SJSA1 (cell line): ENCODE measurements at regions not wholly inside any gene's neighbourhood (a gene's known extent, or its start where the extent isn't known, plus 50 kb on each side); places are given as distances from the start of the nearest gene placed in this dataset.

ENCODE experiments used
- DNase-seq, 2 experiments: peaks; one replicate each; pipeline ENCODE4 v3.0.0-alpha.2; 2015 to 2020; ENCODE audit warnings: low spot score in 2 of 2, low read depth in 1 of 2
- H3K27ac ChIP-seq: fragments of 250-450 bp; sonication (Bioruptor Pico); 2 replicates; pipeline ENCODE4 v1.5.1; 2020; ENCODE audit warnings: mild to moderate bottlenecking, moderate library complexity
- H3K27me3 ChIP-seq: fragments of 250-450 bp; sonication (Bioruptor Pico); replicated peaks from 2 replicates; pipeline ENCODE4 v1.5.1; 2020; ENCODE audit warnings: mild to moderate bottlenecking, moderate library complexity
- H3K36me3 ChIP-seq: fragments of 250-450 bp; sonication (Bioruptor Pico); 2 replicates; pipeline ENCODE4 v1.5.1; 2020; ENCODE audit warnings: mild to moderate bottlenecking
- H3K4me1 ChIP-seq: fragments of 250-450 bp; sonication (Bioruptor Pico); replicated peaks from 2 replicates; pipeline ENCODE4 v1.6.1; 2021; ENCODE audit warnings: mild to moderate bottlenecking
- H3K4me3 ChIP-seq: fragments of 250-450 bp; sonication (Bioruptor Pico); 2 replicates; pipeline ENCODE4 v1.5.1; 2020; ENCODE audit warnings: mild to moderate bottlenecking
- H3K9me3 ChIP-seq: fragments of 250-450 bp; sonication (Bioruptor Pico); replicated peaks from 2 replicates; pipeline ENCODE4 v1.5.1; 2020; ENCODE audit warnings: mild to moderate bottlenecking

DNA sequence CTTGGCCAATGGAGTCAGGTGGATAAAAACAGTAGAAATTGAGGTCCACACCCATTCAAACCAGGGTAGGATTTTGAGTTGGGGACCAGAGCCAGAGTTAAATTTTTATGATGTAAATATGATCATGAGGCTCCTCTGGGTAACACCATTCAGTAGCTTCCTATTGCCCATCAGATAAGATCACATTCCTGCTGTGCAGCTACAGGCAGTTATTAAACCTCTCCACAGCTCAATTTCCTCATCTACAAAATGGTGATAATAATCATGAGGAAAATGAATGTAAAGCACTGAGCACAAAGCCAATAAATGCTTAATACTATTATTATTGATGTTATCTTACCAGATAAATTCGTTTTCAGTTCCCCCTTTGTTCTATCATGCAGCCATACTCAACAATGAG lies 432.0 kb downstream of the CAAP1 start:
- Histone ChIP-seq H3K9me3 (no peaks in the 10 kb centered on the region), H3K4me1 (no peaks in the 10 kb centered on the region), H3K27me3 (no peaks in the 10 kb centered on the region), H3K36me3 (no peaks in the 10 kb centered on the region), H3K4me3 (no peak overlapping the region), H3K27ac (no peak overlapping the region)
- no peak for DNase-seq

GRCh38 chr9:26459959-26460358 lies 432.6 kb downstream of the CAAP1 start:
- H3K4me3 ChIP-seq, result no peak overlapping the region
- H3K27ac ChIP-seq, result no peak overlapping the region
- no peaks in the 10 kb centered on the region for H3K9me3 ChIP-seq
- no peak for DNase-seq
- no peaks in the 10 kb centered on the region for H3K4me1 ChIP-seq
- no peaks in the 10 kb centered on the region for H3K36me3 ChIP-seq
- H3K27me3 ChIP-seq, result no peaks in the 10 kb centered on the region

- Histone ChIP-seq H3K36me3 (no peaks in the 10 kb centered on the region), H3K27ac (no peak overlapping the region)
Observed at GRCh38 chr9:26458054-26458453, 434.5 kb downstream of the CAAP1 start.

GRCh38 chr9:26457151-26457550 lies 435.5 kb downstream of the CAAP1 start:
- H3K36me3 ChIP-seq, result no peaks in the 10 kb centered on the region
- H3K4me1 ChIP-seq, result no peaks in the 10 kb centered on the region
- H3K27me3 ChIP-seq, result no peaks in the 10 kb centered on the region
- no peak overlapping the region for H3K27ac ChIP-seq
- no peak overlapping the region for H3K4me3 ChIP-seq
- DNase-seq, result no peak
- H3K9me3 ChIP-seq, result no peaks in the 10 kb centered on the region

More at GRCh38 chr9:26458054-26458453, 434.5 kb downstream of the CAAP1 start:
- H3K4me3 ChIP-seq, result no peak overlapping the region
- no peaks in the 10 kb centered on the region for H3K27me3 ChIP-seq
- no peaks in the 10 kb centered on the region for H3K9me3 ChIP-seq
- no peaks in the 10 kb centered on the region for H3K4me1 ChIP-seq
- DNase-seq, result no peak

DNA sequence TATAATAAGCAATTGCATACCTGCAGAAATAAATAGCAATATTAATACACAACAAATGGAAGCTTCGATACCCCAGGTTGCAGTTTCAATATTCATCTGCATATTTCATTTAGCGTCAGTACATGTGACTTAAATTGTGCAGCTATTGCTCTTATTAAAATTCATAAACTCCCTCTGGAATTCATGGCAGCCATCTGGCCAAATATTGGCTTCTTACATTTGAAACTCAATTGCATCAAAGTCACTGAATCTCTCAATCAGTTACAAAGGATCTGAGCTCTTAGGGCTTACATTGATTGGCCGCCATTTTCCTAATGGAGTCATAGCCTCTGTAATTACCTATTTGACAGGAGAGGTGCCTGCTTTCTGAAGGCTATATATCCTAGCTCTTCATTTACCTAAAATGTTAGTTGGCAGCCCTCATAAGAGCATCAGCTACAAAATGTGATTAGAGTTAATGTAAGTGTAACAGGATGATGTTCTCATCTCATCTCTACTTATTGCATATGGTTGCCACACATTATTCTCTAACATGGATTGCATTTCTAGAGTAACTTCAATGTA lies 453.5 kb downstream of the CAAP1 start:
- Histone ChIP-seq H3K9me3 (no peaks in the 10 kb centered on the region), H3K27me3 (no peaks in the 10 kb centered on the region), H3K36me3 (no peaks in the 10 kb centered on the region), H3K4me3 (no peak overlapping the region), H3K27ac (no peak overlapping the region), H3K4me1 (no peaks in the 10 kb centered on the region)
- DNase-seq, result no peak

DNA sequence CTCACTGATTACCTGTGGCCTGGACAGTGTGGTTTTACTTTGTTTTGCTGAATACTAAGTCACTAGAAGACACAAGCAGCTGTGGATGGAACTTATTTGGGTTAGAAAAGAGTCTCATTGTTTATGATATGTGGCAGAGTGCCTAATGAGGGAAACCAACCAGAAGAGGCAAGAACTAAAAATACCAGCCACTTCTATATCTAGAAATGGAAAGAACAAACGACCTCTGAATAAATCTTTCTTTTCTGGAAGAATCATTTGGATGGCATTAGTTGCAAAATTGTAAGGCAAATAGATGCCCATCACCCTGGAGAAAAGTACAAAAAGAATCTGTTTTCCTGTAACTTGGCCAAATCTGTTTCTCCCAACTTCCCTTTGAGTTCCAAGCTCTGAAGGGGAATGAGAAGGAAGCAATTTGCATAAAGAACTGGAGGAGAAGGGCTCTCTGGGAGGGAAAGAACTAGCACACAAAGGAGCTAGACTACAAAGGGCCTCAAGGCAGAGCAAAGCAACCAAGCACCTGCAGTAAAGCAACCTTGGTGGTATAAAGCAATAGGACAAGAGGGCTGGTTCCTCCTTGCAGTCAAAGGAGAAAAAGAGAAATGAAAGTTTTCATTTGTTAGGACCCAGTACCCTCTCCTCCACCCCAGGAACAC lies 455.4 kb downstream of the CAAP1 start:
- H3K36me3 ChIP-seq, result no peaks in the 10 kb centered on the region
- DNase-seq, result no peak
- H3K27ac ChIP-seq, result no peak overlapping the region
- no peak overlapping the region for H3K4me3 ChIP-seq
- H3K9me3 ChIP-seq, result no peaks in the 10 kb centered on the region
- no peaks in the 10 kb centered on the region for H3K27me3 ChIP-seq
- H3K4me1 ChIP-seq, result no peaks in the 10 kb centered on the region

GRCh38 chr9:26426551-26427131 lies 466.0 kb downstream of the CAAP1 start:
- no peaks in the 10 kb centered on the region for H3K27me3 ChIP-seq
- DNase-seq, result no peak
- no peak overlapping the region for H3K4me3 ChIP-seq
- H3K36me3 ChIP-seq, result no peaks in the 10 kb centered on the region
- no peaks in the 10 kb centered on the region for H3K9me3 ChIP-seq
- H3K27ac ChIP-seq, result no peak overlapping the region
- no peaks in the 10 kb centered on the region for H3K4me1 ChIP-seq

DNA sequence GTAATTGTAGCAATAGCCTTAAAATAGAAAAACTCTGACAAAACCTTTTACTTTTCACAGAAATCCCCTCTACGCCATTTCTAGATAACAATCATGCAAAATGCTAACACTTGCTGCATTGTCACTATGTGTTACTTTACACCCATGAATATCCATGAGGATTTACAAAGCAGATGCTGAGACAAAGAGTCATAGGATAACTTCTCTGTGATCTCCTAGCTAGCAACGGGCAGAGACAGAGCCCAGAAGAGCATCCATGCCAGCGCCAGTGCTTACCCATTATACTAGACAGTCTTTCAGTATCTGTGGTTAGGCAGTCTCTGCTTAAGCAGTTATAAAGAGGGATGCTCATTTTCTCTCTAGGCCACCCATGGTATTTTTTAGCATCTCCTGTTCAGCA lies 474.1 kb downstream of the CAAP1 start:
- Histone ChIP-seq H3K27me3 (no peaks in the 10 kb centered on the region), H3K9me3 (no peaks in the 10 kb centered on the region), H3K27ac (no peak overlapping the region), H3K36me3 (no peaks in the 10 kb centered on the region), H3K4me1 (no peaks in the 10 kb centered on the region), H3K4me3 (no peak overlapping the region)
- no peak for DNase-seq

DNA sequence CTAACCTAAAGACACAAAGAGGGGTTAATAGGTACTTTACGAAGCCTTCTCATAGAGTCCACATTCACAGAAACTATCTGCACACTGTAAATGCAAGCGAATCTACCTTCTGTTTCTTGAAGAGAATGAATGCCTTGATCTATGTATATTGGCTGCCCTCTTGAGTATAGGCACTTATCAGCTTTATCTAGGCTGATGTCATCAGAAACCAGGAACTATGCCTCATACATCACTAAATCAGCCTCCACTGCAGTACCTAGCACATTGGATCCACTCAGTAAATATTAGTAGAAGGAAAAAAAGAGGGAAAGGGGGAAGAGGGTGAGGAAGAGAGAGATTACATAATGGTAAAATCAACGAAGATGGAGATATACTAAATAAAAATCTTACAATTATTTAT lies 477.1 kb downstream of the CAAP1 start:
- H3K4me3 ChIP-seq, result no peak overlapping the region
- H3K9me3 ChIP-seq, result no peaks in the 10 kb centered on the region
- no peaks in the 10 kb centered on the region for H3K36me3 ChIP-seq
- H3K27me3 ChIP-seq, result no peaks in the 10 kb centered on the region
- DNase-seq, result no peak
- H3K4me1 ChIP-seq, result no peaks in the 10 kb centered on the region
- no peak overlapping the region for H3K27ac ChIP-seq

DNA sequence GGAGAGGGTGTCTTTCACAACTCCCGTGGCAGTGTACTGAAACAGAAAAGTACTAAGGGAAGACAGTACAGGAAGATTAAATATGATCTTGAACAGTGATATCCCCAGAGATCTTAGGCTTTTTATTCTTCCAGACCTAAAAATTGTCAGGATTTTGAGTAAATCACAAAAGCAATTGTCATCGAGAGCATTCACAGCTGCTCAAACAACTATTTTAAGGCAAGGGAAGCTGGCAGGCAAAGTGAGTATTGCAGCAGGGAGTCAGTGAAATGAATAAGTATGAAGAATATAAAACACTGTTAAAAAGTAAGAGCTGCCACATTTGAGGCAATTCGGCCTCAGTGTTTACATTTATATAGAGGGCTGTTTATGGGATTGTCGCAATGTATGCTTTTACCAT lies 479.0 kb downstream of the CAAP1 start:
- Histone ChIP-seq H3K36me3 (no peaks in the 10 kb centered on the region), H3K4me3 (no peak overlapping the region), H3K9me3 (no peaks in the 10 kb centered on the region), H3K27me3 (no peaks in the 10 kb centered on the region), H3K4me1 (no peaks in the 10 kb centered on the region), H3K27ac (no peak overlapping the region)
- no peak for DNase-seq

DNA sequence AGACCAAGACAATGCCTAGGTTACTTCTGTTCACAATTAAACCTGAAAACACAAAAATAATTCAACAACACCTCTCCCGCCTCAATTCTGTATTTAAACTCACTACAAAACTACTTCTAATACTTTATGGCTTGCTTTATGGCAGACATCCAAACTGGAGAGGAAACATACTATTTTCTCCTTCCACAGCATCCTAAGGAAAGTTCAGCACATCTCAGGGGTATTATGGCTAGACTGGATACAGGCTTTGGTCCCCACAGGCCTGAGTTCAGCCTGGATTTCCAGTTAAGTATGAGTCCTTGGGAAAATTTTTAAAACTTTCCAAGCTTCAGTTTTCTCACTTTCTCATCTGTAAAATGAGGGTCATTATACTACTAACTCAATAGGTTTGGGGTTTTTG lies 480.2 kb downstream of the CAAP1 start:
- no peak overlapping the region for H3K27ac ChIP-seq
- no peaks in the 10 kb centered on the region for H3K27me3 ChIP-seq
- no peaks in the 10 kb centered on the region for H3K36me3 ChIP-seq
- no peaks in the 10 kb centered on the region for H3K4me1 ChIP-seq
- DNase-seq, result no peak
- no peaks in the 10 kb centered on the region for H3K9me3 ChIP-seq
- H3K4me3 ChIP-seq, result no peak overlapping the region

DNA sequence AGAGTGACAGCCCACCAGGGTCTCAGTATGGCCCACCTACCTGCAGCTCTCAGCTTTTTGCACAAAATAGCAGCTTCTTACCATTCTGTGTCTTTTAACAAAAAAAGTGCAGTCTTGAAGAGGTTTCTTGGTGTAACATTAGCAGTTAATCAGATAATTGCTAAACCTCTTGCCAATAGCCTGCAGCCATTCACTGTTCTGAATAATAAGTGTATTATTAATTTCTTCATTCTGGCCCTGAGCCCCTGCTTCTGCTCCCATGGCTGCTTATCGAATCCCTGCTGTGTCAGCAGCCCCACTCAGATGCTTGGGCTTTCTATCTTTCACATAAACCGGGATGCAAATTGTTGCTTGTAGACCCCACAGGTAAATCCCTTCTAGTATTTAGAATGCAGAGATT lies 485.9 kb downstream of the CAAP1 start:
- DNase-seq, result no peak
- Histone ChIP-seq H3K27me3 (no peaks in the 10 kb centered on the region), H3K36me3 (no peaks in the 10 kb centered on the region), H3K27ac (no peak overlapping the region), H3K4me3 (no peak overlapping the region), H3K9me3 (no peaks in the 10 kb centered on the region), H3K4me1 (no peaks in the 10 kb centered on the region)

DNA sequence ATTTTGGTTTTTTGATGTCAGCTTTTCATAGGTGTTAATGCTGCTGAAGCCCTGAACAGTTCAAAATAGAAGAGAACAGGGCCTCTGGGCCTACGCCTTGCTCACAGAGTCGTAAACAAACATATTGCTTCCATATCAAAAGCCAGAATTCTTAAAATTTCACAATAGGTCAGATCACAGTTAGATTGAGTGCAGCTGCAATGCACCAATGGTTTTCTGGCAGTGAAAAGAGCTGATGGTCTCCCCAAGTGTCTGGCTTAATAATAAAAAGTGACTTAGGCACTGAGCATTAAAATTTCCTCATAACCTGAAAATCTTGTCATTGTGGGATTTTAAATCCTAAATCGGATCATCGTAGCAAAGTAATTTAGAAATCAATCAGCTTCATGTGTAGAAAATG lies 493.0 kb downstream of the CAAP1 start:
- no peaks in the 10 kb centered on the region for H3K4me1 ChIP-seq
- no peaks in the 10 kb centered on the region for H3K27me3 ChIP-seq
- H3K36me3 ChIP-seq, result no peaks in the 10 kb centered on the region
- H3K9me3 ChIP-seq, result no peaks in the 10 kb centered on the region
- DNase-seq, result no peak
- H3K4me3 ChIP-seq, result no peak overlapping the region
- H3K27ac ChIP-seq, result no peak overlapping the region

GRCh38 chr9:26394025-26394424 lies 498.6 kb downstream of the CAAP1 start:
- H3K9me3 ChIP-seq, result no peaks in the 10 kb centered on the region
- H3K27ac ChIP-seq, result no peak overlapping the region
- no peak for DNase-seq
- no peaks in the 10 kb centered on the region for H3K27me3 ChIP-seq
- H3K36me3 ChIP-seq, result no peaks in the 10 kb centered on the region
- H3K4me1 ChIP-seq, result no peaks in the 10 kb centered on the region
- no peak overlapping the region for H3K4me3 ChIP-seq

GRCh38 chr9:26392639-26393038 lies 500.0 kb downstream of the CAAP1 start:
- no peak for DNase-seq
- no peaks in the 10 kb centered on the region for H3K36me3 ChIP-seq
- no peak overlapping the region for H3K27ac ChIP-seq
- H3K4me3 ChIP-seq, result no peak overlapping the region
- no peaks in the 10 kb centered on the region for H3K9me3 ChIP-seq
- H3K4me1 ChIP-seq, result no peaks in the 10 kb centered on the region
- H3K27me3 ChIP-seq, result no peaks in the 10 kb centered on the region
